Right lobe of liver (tissue), 4 donors: ENCODE measurements at regions not wholly inside any gene's neighbourhood (a gene's known extent, or its start where the extent isn't known, plus 50 kb on each side); places are given as distances from the start of the nearest gene placed in this dataset.

Source experiments
- CTCF ChIP-seq, 4 donors: fragments of 200-600 bp in 3 of 4; fragments of 450-650 bp in 1 of 4; IDR thresholded peaks; one replicate each; pipeline versions ENCODE4 v1.5.1 to v1.8.0; 2016 to 2022; ENCODE audit warnings: antibody characterized with exemption in 4 of 4, mild to moderate bottlenecking in 2 of 4
- POLR2A ChIP-seq: fragments of 450-650 bp; IDR thresholded peaks from one replicate; pipeline ENCODE4 v1.6.1; 2017; ENCODE audit warnings: antibody characterized with exemption, mild to moderate bottlenecking
- donor health status: DM: no; HTN: no; CAD: no.
- donor health status: DM: no; HTN: no; CAD: no.
- donor health status: DM: no; HTN: yes; CAD: no.

DNA sequence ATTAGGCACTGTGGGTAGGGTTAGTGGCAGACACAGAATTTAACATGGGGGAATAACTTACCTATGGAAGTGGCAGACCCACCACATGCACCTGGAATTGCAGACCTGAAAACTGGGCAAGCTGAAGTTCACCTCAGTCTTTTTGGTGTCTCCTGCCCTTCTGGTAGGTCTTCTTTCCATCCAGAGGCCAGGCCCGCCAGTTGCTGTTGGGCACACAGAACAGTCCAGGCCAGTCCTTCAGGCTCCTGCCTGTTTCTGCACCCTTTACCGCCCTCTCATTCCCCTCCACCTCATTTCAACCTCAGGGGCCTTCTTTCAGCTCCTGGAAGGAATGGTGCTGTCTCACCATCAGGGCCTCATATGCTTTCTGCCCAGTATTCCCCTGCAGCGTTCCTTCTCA is 358.9 kb upstream of the ETAA1 start:
- TF ChIP-seq CTCF (IDR thresholded peaks at IDR 0.05) (no peak), POLR2A (no peak)
